GM23248 (cell line): ENCODE measurements at regions not wholly inside any gene's neighbourhood (a gene's known extent, or its start where the extent isn't known, plus 50 kb on each side); places are given as distances from the start of the nearest gene placed in this dataset.

ENCODE experiments used
- DNase-seq: peaks from one replicate; pipeline ENCODE4 v3.0.0-alpha.2; 2015
- H2AFZ ChIP-seq: fragments of 200-600 bp; sonication (generic); 2 replicates; pipeline ENCODE4 v1.6.1; 2016; ENCODE audit warnings: antibody characterized with exemption
- H3F3A ChIP-seq: fragments of 200-600 bp; sonication (generic); 2 replicates; pipeline ENCODE4 v1.6.1; 2016; ENCODE audit warnings: mild to moderate bottlenecking, antibody characterized with exemption, mixed run types; ENCODE audit not compliant: insufficient read depth
- H3K27ac ChIP-seq: fragments of 200-600 bp; sonication (generic); 2 replicates; pipeline ENCODE4 v1.5.1; 2016; ENCODE audit warnings: mild to moderate bottlenecking
- H3K27me3 ChIP-seq: fragments of 200-600 bp; sonication (generic); replicated peaks from 2 replicates; pipeline ENCODE4 v1.6.1; 2016; ENCODE audit warnings: mild to moderate bottlenecking; ENCODE audit not compliant: insufficient read depth
- H3K36me3 ChIP-seq: fragments of 200-600 bp; sonication (generic); 2 replicates; pipeline ENCODE4 v1.6.1; 2016; ENCODE audit warnings: low read depth, mild to moderate bottlenecking
- H3K4me1 ChIP-seq: fragments of 200-600 bp; sonication (generic); 2 replicates; pipeline ENCODE4 v1.6.1; 2016; ENCODE audit warnings: mild to moderate bottlenecking; ENCODE audit not compliant: insufficient read depth
- H3K4me2 ChIP-seq: fragments of 200-600 bp; sonication (generic); one replicate; pipeline ENCODE4 v1.6.1; 2016; ENCODE audit warnings: mild to moderate bottlenecking; ENCODE audit not compliant: unreplicated experiment
- H3K4me3 ChIP-seq: fragments of 200-600 bp; sonication (generic); 2 replicates; pipeline ENCODE4 v1.5.1; 2016; ENCODE audit warnings: mild to moderate bottlenecking
- H3K79me2 ChIP-seq: fragments of 200-600 bp; sonication (generic); 2 replicates; pipeline ENCODE4 v1.6.1; 2016; ENCODE audit warnings: mild to moderate bottlenecking; ENCODE audit not compliant: insufficient read depth
- H3K9ac ChIP-seq: fragments of 200-600 bp; sonication (generic); 2 replicates; pipeline ENCODE4 v1.6.1; 2016; ENCODE audit warnings: mild to moderate bottlenecking
- H3K9me2 ChIP-seq: fragments of 200-600 bp; sonication (generic); 2 replicates; pipeline ENCODE4 v1.6.1; 2016; ENCODE audit warnings: mixed run types, mild to moderate bottlenecking, moderate library complexity; ENCODE audit not compliant: insufficient read depth
- H3K9me3 ChIP-seq: fragments of 200-600 bp; sonication (generic); one replicate; pipeline ENCODE4 v1.6.1; 2017; ENCODE audit warnings: low read depth
- H4K20me1 ChIP-seq: fragments of 200-600 bp; sonication (generic); 2 replicates; pipeline ENCODE4 v1.6.0; 2016; ENCODE audit not compliant: insufficient read depth
- EZH2 ChIP-seq: fragments of 200-600 bp; sonication (generic); IDR thresholded peaks from 2 replicates; pipeline ENCODE4 v1.6.1; 2018; ENCODE audit warnings: antibody characterized with exemption, mild to moderate bottlenecking; ENCODE audit not compliant: insufficient read depth, poor library complexity, severe bottlenecking
- EZH2phosphoT487 ChIP-seq: fragments of 200-600 bp; sonication (generic); IDR thresholded peaks from 2 replicates; pipeline ENCODE4 v1.6.1; 2018; ENCODE audit warnings: antibody characterized with exemption, moderate library complexity, mild to moderate bottlenecking, low read depth; ENCODE audit not compliant: insufficient read depth
- WGBS, 2 experiments: methylation state at CpG; one replicate each; pipeline ENCODE4 v1.1.6; 2015 to 2017; ENCODE audit warnings: low lambda C conversion rate in 2 of 2, low coverage in 1 of 2; ENCODE audit errors: missing lambda C conversion rate in 2 of 2; 5-methylcytosine and 5-hydroxymethylcytosine counted together
- in situ Hi-C: fragments of 300-500 bp; cut with MboI; formaldehyde crosslinking; loops from 2 replicates; pipeline ENCODE4 v1.15.0; 2020

DNA sequence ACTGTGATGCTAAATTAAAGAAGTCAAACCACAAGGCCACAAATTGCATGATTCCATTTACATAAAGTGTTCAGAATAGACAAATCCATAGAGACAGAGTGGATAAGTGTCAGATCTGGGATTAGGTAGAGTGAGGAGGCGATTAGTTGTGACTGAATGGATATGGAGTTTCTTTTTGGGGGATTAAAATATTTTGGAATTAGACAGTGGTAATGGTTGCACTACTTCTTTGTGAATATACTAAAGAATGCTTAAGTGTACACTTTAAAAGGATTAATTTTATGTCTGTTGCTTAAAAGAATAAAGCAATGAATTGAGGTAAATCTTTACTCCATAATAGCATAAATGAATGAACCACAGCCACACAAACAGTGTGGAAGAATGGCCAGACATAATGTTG lies 175.5 kb upstream of the CADM2 start:
- H3K79me2 ChIP-seq: no peaks in the 10 kb centered on the region
- TF ChIP-seq EZH2 (no peak), EZH2phosphoT487 (no peak)
- H3K9me2 ChIP-seq: no peaks in the 10 kb centered on the region
- no peaks in the 10 kb centered on the region for H3K36me3 ChIP-seq
- no peak overlapping the region for H3K4me3 ChIP-seq
- no peaks in the 10 kb centered on the region for H3K9me3 ChIP-seq
- H3K4me2 ChIP-seq: no peak overlapping the region
- H4K20me1 ChIP-seq: no peaks in the 10 kb centered on the region
- no peak overlapping the region for H3K27ac ChIP-seq
- H3K9ac ChIP-seq: no peak overlapping the region
- H3K4me1 ChIP-seq: no peaks in the 10 kb centered on the region
- H3K27me3 ChIP-seq: no peaks in the 10 kb centered on the region
- DNase-seq: no peak
- 3 to 4% methylated on average over 1 of the region's 1 CpG for WGBS, 2 experiments
- in situ Hi-C loops: no loop called here
- H2AFZ ChIP-seq: no peak overlapping the region
- no peaks in the 10 kb centered on the region for H3F3A ChIP-seq

DNA sequence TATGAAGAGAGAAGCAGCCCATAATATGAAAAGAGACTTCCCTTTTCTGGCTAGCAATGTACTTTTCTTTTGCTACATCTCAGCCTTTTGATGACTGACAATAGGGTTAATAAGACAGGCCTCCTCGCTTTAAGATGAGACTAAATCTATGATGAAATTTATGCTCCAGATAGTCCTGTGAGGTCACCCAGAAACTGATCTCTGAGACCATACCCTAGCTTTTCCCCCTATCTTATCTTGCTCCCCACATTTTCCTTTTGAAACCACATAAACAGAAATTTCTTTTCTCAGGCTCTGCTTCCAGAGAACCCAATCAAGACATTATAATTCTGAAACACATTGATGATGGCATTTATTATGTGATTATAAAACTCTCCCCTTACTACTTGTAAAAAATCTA lies 168.8 kb upstream of the CADM2 start:
- in situ Hi-C loops: no loop called here
- Histone ChIP-seq H4K20me1 (no peaks in the 10 kb centered on the region), H3K9ac (no peak overlapping the region)

GRCh38 chr3:84806958-84807357 lies 151.8 kb upstream of the CADM2 start:
- no peaks in the 10 kb centered on the region for H3K9me3 ChIP-seq
- no peak overlapping the region for H3K27ac ChIP-seq
- WGBS, 2 experiments: 3 to 5% methylated on average over 3 of the region's 3 CpGs
- no peak overlapping the region for H2AFZ ChIP-seq
- no peaks in the 10 kb centered on the region for H3K9me2 ChIP-seq
- TF ChIP-seq EZH2phosphoT487: no peak
- TF ChIP-seq EZH2: no peak
- no peaks in the 10 kb centered on the region for H3F3A ChIP-seq
- H3K36me3 ChIP-seq: no peaks in the 10 kb centered on the region
- no peaks in the 10 kb centered on the region for H4K20me1 ChIP-seq
- H3K4me2 ChIP-seq: no peak overlapping the region
- H3K79me2 ChIP-seq: no peaks in the 10 kb centered on the region
- no peak for DNase-seq
- no peak overlapping the region for H3K9ac ChIP-seq
- no peak overlapping the region for H3K4me3 ChIP-seq
- in situ Hi-C loops: no loop called here
- H3K4me1 ChIP-seq: no peaks in the 10 kb centered on the region
- H3K27me3 ChIP-seq: no peaks in the 10 kb centered on the region

More for the DNA sequence above, 168.8 kb upstream of the CADM2 start:
- Histone ChIP-seq H3K4me2 (no peak overlapping the region), H3K36me3 (no peaks in the 10 kb centered on the region), H3K4me1 (no peaks in the 10 kb centered on the region), H2AFZ (no peak overlapping the region), H3K79me2 (no peaks in the 10 kb centered on the region), H3K4me3 (no peak overlapping the region), H3K27me3 (no peaks in the 10 kb centered on the region), H3K27ac (no peak overlapping the region), H3K9me3 (no peaks in the 10 kb centered on the region), H3F3A (no peaks in the 10 kb centered on the region), H3K9me2 (no peaks in the 10 kb centered on the region)
- WGBS, 2 experiments: 25 to 29% methylated on average over 1 of the region's 1 CpG
- TF ChIP-seq EZH2phosphoT487: no peak
- TF ChIP-seq EZH2: no peak
- no peak for DNase-seq

DNA sequence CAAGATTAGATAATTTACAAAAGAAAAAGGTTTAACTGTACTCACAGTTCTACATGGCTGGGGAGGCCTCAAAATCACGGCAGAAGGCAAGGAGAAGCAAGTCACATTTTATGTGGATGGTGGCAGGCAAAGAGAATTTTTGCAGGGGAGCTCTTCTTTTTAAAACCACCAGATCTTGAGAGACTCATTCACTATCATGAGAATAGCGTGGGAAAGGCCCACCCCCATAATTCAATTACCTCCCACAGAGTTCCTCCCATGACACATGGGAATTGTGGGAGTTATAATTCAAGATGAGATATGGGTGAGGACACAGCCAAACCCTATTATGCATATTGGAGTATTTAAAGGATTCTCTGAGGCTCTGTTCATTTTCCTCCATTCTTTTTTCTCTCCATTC lies 138.7 kb upstream of the CADM2 start:
- no peaks in the 10 kb centered on the region for H3F3A ChIP-seq
- in situ Hi-C loops: no loop called here
- no peaks in the 10 kb centered on the region for H3K4me1 ChIP-seq
- H3K79me2 ChIP-seq: no peaks in the 10 kb centered on the region
- no peak for DNase-seq
- no peaks in the 10 kb centered on the region for H3K36me3 ChIP-seq
- no peaks in the 10 kb centered on the region for H3K9me3 ChIP-seq
- H3K27me3 ChIP-seq: no peaks in the 10 kb centered on the region
- no peak overlapping the region for H3K4me3 ChIP-seq
- no peak overlapping the region for H2AFZ ChIP-seq
- no peak for TF ChIP-seq EZH2
- H4K20me1 ChIP-seq: no peaks in the 10 kb centered on the region
- H3K9me2 ChIP-seq: no peaks in the 10 kb centered on the region
- no peak overlapping the region for H3K27ac ChIP-seq
- WGBS, 2 experiments: 0 to 3% methylated on average over 2 of the region's 2 CpGs
- H3K9ac ChIP-seq: no peak overlapping the region
- no peak overlapping the region for H3K4me2 ChIP-seq

- H3K27me3 ChIP-seq: no peaks in the 10 kb centered on the region
- no peak overlapping the region for H3K9ac ChIP-seq
- no peaks in the 10 kb centered on the region for H3F3A ChIP-seq
- H4K20me1 ChIP-seq: no peaks in the 10 kb centered on the region
- H3K9me2 ChIP-seq: no peaks in the 10 kb centered on the region
- no peak overlapping the region for H3K4me3 ChIP-seq
- no peaks in the 10 kb centered on the region for H3K4me1 ChIP-seq
- DNase-seq: no peak
- H3K9me3 ChIP-seq: no peaks in the 10 kb centered on the region
- no peak overlapping the region for H3K27ac ChIP-seq
- in situ Hi-C loops: no loop called here
- H3K79me2 ChIP-seq: no peaks in the 10 kb centered on the region
- no peaks in the 10 kb centered on the region for H3K36me3 ChIP-seq
- no peak overlapping the region for H2AFZ ChIP-seq
- H3K4me2 ChIP-seq: no peak overlapping the region
- TF ChIP-seq EZH2: no peak
- TF ChIP-seq EZH2phosphoT487: no peak
Measured at GRCh38 chr3:84820906-84821305, 137.9 kb upstream of the CADM2 start.
